OCI-LY3 (cell line): ENCODE measurements at regions not wholly inside any gene's neighbourhood (a gene's known extent, or its start where the extent isn't known, plus 50 kb on each side); places are given as distances from the start of the nearest gene placed in this dataset.

ENCODE experiments used
- H2AFZ ChIP-seq: fragments of 200-600, 300-600 bp; shearing (Covaris generic); 2 replicates; pipeline ENCODE4 v1.6.0; 2014; ENCODE audit warnings: antibody characterized with exemption, low read depth, low read length
- H3K27ac ChIP-seq: fragments of 200-600, 300-600 bp; sonication (generic); 2 replicates; pipeline ENCODE4 v1.5.1; 2014; ENCODE audit warnings: mild to moderate bottlenecking, low read length, moderate library complexity, mixed read lengths
- H3K27me3 ChIP-seq: fragments of 200-600, 300-600 bp; sonication (generic); 2 replicates; pipeline ENCODE4 v1.6.1; 2014; ENCODE audit warnings: low read depth, low read length, mixed read lengths
- H3K36me3 ChIP-seq: fragments of 200-600, 300-600 bp; sonication (generic); replicated peaks from 2 replicates; pipeline ENCODE3; 2014; ENCODE audit warnings: low read depth, low read length, mixed read lengths
- H3K4me1 ChIP-seq: fragments of 300-600, 200-600 bp; sonication (generic); 2 replicates; pipeline ENCODE4 v1.6.1; 2014; ENCODE audit warnings: low read length, mixed read lengths
- H3K4me2 ChIP-seq: fragments of 200-600, 300-600 bp; sonication (generic); 2 replicates; pipeline ENCODE4 v1.6.1; 2014; ENCODE audit warnings: low read length, mixed read lengths
- H3K4me3 ChIP-seq: fragments of 300-600, 200-600 bp; sonication (generic); 2 replicates; pipeline ENCODE4 v1.5.1; 2014; ENCODE audit warnings: antibody characterized with exemption, mild to moderate bottlenecking, low read length, moderate library complexity
- H3K79me2 ChIP-seq: fragments of 300-600, 200-600 bp; shearing (Covaris generic); 2 replicates; pipeline ENCODE4 v1.6.1; 2014; ENCODE audit warnings: mild to moderate bottlenecking, low read length, mixed read lengths
- H3K9ac ChIP-seq: fragments of 300-600, 200-600 bp; shearing (Covaris generic); 2 replicates; pipeline ENCODE4 v1.6.0; 2014; ENCODE audit warnings: mild to moderate bottlenecking, low read length, moderate library complexity
- H3K9me3 ChIP-seq: fragments of 200-600, 300-600 bp; shearing (Covaris generic); 2 replicates; pipeline ENCODE4 v1.6.1; 2014; ENCODE audit warnings: low read length, mixed read lengths; ENCODE audit not compliant: insufficient read depth
- H4K20me1 ChIP-seq: fragments of 200-600, 300-600 bp; sonication (generic); 2 replicates; pipeline ENCODE4 v1.6.1; 2016; ENCODE audit warnings: low read length, mixed read lengths; ENCODE audit not compliant: insufficient read depth
- CTCF ChIP-seq: fragments of 200-600, 300-600 bp; sonication (generic); IDR thresholded peaks from 2 replicates; pipeline ENCODE4 v1.5.1; 2014; ENCODE audit warnings: antibody characterized with exemption, low read length, low read depth
- EZH2phosphoT487 ChIP-seq: fragments of 200-600 bp; shearing (Covaris generic); IDR thresholded peaks from 2 replicates; pipeline ENCODE4 v1.6.1; 2018; ENCODE audit warnings: antibody characterized with exemption, mixed run types, low read depth

DNA sequence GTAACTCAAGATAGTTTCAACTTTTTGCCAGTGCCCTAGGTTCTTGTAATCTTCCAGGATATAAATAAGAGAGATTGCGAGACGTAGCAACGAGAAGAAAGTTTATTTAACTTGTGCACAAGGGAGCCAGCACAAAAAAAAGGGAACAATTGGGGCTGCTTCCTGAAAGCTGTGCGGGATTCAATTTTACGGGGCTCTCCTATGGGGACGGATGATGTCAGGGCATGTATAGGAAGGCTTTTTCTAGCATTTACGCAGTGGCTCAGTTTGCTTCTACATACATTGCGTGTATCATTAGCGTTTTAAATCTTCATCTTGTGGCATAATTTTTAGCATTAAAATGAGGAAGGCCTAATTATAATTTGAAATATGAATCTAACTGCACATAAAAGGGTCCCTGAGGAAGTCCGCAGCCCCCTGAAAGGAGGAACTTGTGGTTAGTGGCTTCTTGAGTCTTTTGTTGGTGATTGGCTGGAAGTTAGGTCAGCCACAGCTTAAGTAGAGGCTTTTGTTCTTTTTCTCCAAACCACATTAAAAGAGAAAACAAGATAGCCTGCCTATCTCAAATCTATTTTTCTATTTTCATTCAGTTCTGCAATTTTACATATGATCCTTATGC is 668.2 kb upstream of the NDST4 start:
- H3K4me1 ChIP-seq = peaks cover 26% of the 10 kb centered on the region
- H3K9me3 ChIP-seq = no peaks in the 10 kb centered on the region
- no peak overlapping the region for H3K4me2 ChIP-seq
- H3K79me2 ChIP-seq = no peaks in the 10 kb centered on the region
- no peak overlapping the region for H3K27ac ChIP-seq
- no peaks in the 10 kb centered on the region for H3K27me3 ChIP-seq
- no peaks in the 10 kb centered on the region for H4K20me1 ChIP-seq
- no peak for TF ChIP-seq CTCF
- no peak for TF ChIP-seq EZH2phosphoT487
- H2AFZ ChIP-seq = no peak overlapping the region
- H3K36me3 ChIP-seq = no peaks in the 10 kb centered on the region
- H3K9ac ChIP-seq = no peak overlapping the region
- H3K4me3 ChIP-seq = no peak overlapping the region

GRCh38 chr4:115780835-115781234 is 667.4 kb upstream of the NDST4 start:
- Histone ChIP-seq H3K4me3 (no peak overlapping the region), H3K36me3 (no peaks in the 10 kb centered on the region), H3K9me3 (no peaks in the 10 kb centered on the region), H3K79me2 (no peaks in the 10 kb centered on the region), H3K27ac (no peak overlapping the region), H3K27me3 (no peaks in the 10 kb centered on the region), H3K9ac (no peak overlapping the region), H4K20me1 (no peaks in the 10 kb centered on the region), H2AFZ (no peak overlapping the region), H3K4me2 (peak overlapping the region; percentile 36), H3K4me1 (peaks cover 26% of the 10 kb centered on the region)
- TF ChIP-seq CTCF (no peak), EZH2phosphoT487 (no peak)

- Histone ChIP-seq H3K9me3 (no peaks in the 10 kb centered on the region), H4K20me1 (no peaks in the 10 kb centered on the region), H3K79me2 (no peaks in the 10 kb centered on the region), H3K9ac (no peak overlapping the region), H3K27ac (no peak overlapping the region), H3K4me2 (peak overlapping the region; percentile 36), H2AFZ (no peak overlapping the region), H3K4me1 (peaks cover 26% of the 10 kb centered on the region), H3K36me3 (no peaks in the 10 kb centered on the region), H3K4me3 (no peak overlapping the region), H3K27me3 (no peaks in the 10 kb centered on the region)
- TF ChIP-seq CTCF (peak; percentile 19; the same call in 1 of the 2 replicates), EZH2phosphoT487 (no peak)
Observed at GRCh38 chr4:115780268-115780667, 666.8 kb upstream of the NDST4 start.

- H3K9me3 ChIP-seq = no peaks in the 10 kb centered on the region
- H3K27ac ChIP-seq = no peak overlapping the region
- no peaks in the 10 kb centered on the region for H3K4me1 ChIP-seq
- H3K27me3 ChIP-seq = no peaks in the 10 kb centered on the region
- no peaks in the 10 kb centered on the region for H3K36me3 ChIP-seq
- no peaks in the 10 kb centered on the region for H3K79me2 ChIP-seq
- TF ChIP-seq EZH2phosphoT487 (no peak), CTCF (no peak)
- H3K9ac ChIP-seq = no peak overlapping the region
- no peaks in the 10 kb centered on the region for H4K20me1 ChIP-seq
- H2AFZ ChIP-seq = no peak overlapping the region
- no peak overlapping the region for H3K4me3 ChIP-seq
- H3K4me2 ChIP-seq = no peak overlapping the region
Observed at GRCh38 chr4:115770046-115770543, 656.7 kb upstream of the NDST4 start.
